ENCODE measurements at regions not wholly inside any gene's neighbourhood (a gene's known extent, or its start where the extent isn't known, plus 50 kb on each side); places are given as distances from the start of the nearest gene placed in this dataset.

GRCh38 chr5:147176422-147176821, 58.4 kb upstream of the STK32A start:
- TF ChIP-seq EZH2phosphoT487 (IDR thresholded peaks at IDR 0.05) (no peak), CTCF (IDR thresholded peaks at IDR 0.05) (no peak)
